IMR-90 (cell line): ENCODE measurements at regions not wholly inside any gene's neighbourhood (a gene's known extent, or its start where the extent isn't known, plus 50 kb on each side); places are given as distances from the start of the nearest gene placed in this dataset.
A peak's percentile ranks its signal among the peaks of the same experiment; 100 is the strongest.

Experiments used
- ATAC-seq: fragments of 200-7000 bp; cut with Tn5 transposase; 2 replicates; pipeline ENCODE4 v1.9.1; 2020; ENCODE audit warnings: low read depth, mild to moderate bottlenecking, moderate library complexity
- BruUV-seq: library from RNA; stranded (reverse); fragments of 400-500 nt; replicated peaks from 2 replicates; lab custom pipeline; 2021; lab: Mats Ljungman, UMichigan
- CTCF ChIA-PET: fragments of 300-600 bp; formaldehyde crosslinking; extraction: SDS; loops from one replicate; lab custom pipeline; 2021; ENCODE audit warnings: antibody characterized with exemption; lab: Yijun Ruan, JAX
- POLR2A ChIA-PET: fragments of 300-600 bp; sonication (Branson Sonifier 250); formaldehyde crosslinking; loops from one replicate; lab custom pipeline; 2022; ENCODE audit warnings: antibody characterized with exemption; ENCODE audit not compliant: unreplicated experiment; lab: Charles Lee
- DNase-seq: peaks from one replicate; pipeline ENCODE4 v3.0.0; 2013
- H2AFZ ChIP-seq: replicated peaks from 2 replicates; pipeline ENCODE3; 2013; ENCODE audit warnings: low read length, mild to moderate bottlenecking; ENCODE audit not compliant: poor library complexity
- H2AK5ac ChIP-seq: 2 replicates; pipeline ENCODE4 v1.6.1; 2013; ENCODE audit warnings: low read depth, low read length, inconsistent platforms
- H2AK9ac ChIP-seq: replicated peaks from 2 replicates; pipeline ENCODE3; 2013; ENCODE audit warnings: mild to moderate bottlenecking, low read depth, low read length, moderate library complexity; ENCODE audit not compliant: poor library complexity
- H2BK120ac ChIP-seq: 2 replicates; pipeline ENCODE4 v1.6.1; 2013; ENCODE audit warnings: low read depth, low read length, inconsistent platforms
- H2BK15ac ChIP-seq: 3 replicates; pipeline ENCODE4 v1.6.1; 2013; ENCODE audit warnings: low read depth, low read length, inconsistent platforms
- H2BK20ac ChIP-seq: 2 replicates; pipeline ENCODE4 v1.6.1; 2013; ENCODE audit warnings: low read depth, mild to moderate bottlenecking, inconsistent platforms, low read length, moderate library complexity
- H2BK5ac ChIP-seq: 2 replicates; pipeline ENCODE4 v1.6.1; 2013; ENCODE audit warnings: mild to moderate bottlenecking, low read depth, low read length, inconsistent platforms; ENCODE audit not compliant: poor library complexity, severe bottlenecking
- H3K14ac ChIP-seq: replicated peaks from 2 replicates; pipeline ENCODE4 v1.6.1; 2013; ENCODE audit warnings: low read depth, low read length, inconsistent platforms
- H3K18ac ChIP-seq: 2 replicates; pipeline ENCODE4 v1.6.1; 2013; ENCODE audit warnings: low read depth, low read length, control low read depth
- H3K23ac ChIP-seq: 2 replicates; pipeline ENCODE4 v1.6.1; 2013; ENCODE audit warnings: low read depth, low read length, inconsistent platforms
- H3K27ac ChIP-seq: 2 replicates; pipeline ENCODE4 v1.5.1; 2013; ENCODE audit warnings: mild to moderate bottlenecking, control low read depth, low read length; ENCODE audit not compliant: insufficient read depth
- H3K27me3 ChIP-seq: 2 replicates; pipeline ENCODE4 v1.6.1; 2013; ENCODE audit warnings: low read length; ENCODE audit not compliant: control insufficient read depth, insufficient read depth
- H3K36me3 ChIP-seq: 2 replicates; pipeline ENCODE4 v1.6.1; 2013; ENCODE audit warnings: low read length, mixed read lengths; ENCODE audit not compliant: control insufficient read depth, insufficient read depth
- H3K4ac ChIP-seq: 2 replicates; pipeline ENCODE4 v1.6.1; 2013; ENCODE audit warnings: low read depth, low read length, inconsistent platforms
- H3K4me1 ChIP-seq: 2 replicates; pipeline ENCODE4 v1.6.1; 2013; ENCODE audit warnings: low read length, mixed read lengths; ENCODE audit not compliant: control insufficient read depth, insufficient read depth
- H3K4me2 ChIP-seq: 2 replicates; pipeline ENCODE4 v1.6.1; 2013; ENCODE audit warnings: low read depth, mild to moderate bottlenecking, control low read depth, low read length, moderate library complexity
- H3K4me3 ChIP-seq: 2 replicates; pipeline ENCODE4 v1.5.1; 2013; ENCODE audit warnings: low read depth, mild to moderate bottlenecking, control low read depth, low read length, moderate library complexity; ENCODE audit not compliant: insufficient read depth
- H3K56ac ChIP-seq: 2 replicates; pipeline ENCODE4 v1.6.1; 2013; ENCODE audit warnings: low read length, inconsistent platforms; ENCODE audit not compliant: insufficient read depth; ENCODE audit errors: extremely low read depth
- H3K79me1 ChIP-seq, 2 experiments: 2 replicates each; pipeline ENCODE4 v1.6.1; 2013; ENCODE audit warnings: low read length in 2 of 2, inconsistent platforms in 1 of 2, low read depth in 1 of 2
- H3K9ac ChIP-seq: 2 replicates; pipeline ENCODE4 v1.6.1; 2013; ENCODE audit warnings: low read depth, low read length, control low read depth
- H3K9me1 ChIP-seq: 2 replicates; pipeline ENCODE4 v1.6.1; 2013; ENCODE audit warnings: low read length, inconsistent platforms; ENCODE audit not compliant: insufficient read depth
- H3K9me3 ChIP-seq: 2 replicates; pipeline ENCODE4 v1.6.1; 2013; ENCODE audit warnings: low read length; ENCODE audit not compliant: control insufficient read depth, insufficient read depth
- H4K20me1 ChIP-seq: 2 replicates; pipeline ENCODE4 v1.6.1; 2013; ENCODE audit warnings: low read length, inconsistent platforms; ENCODE audit not compliant: insufficient read depth
- H4K5ac ChIP-seq: 2 replicates; pipeline ENCODE4 v1.6.1; 2013; ENCODE audit warnings: mild to moderate bottlenecking, low read depth, low read length, control low read depth
- H4K8ac ChIP-seq, 2 experiments: 2 replicates each; pipeline ENCODE4 v1.6.1; 2013; ENCODE audit warnings: low read depth in 2 of 2, low read length in 2 of 2, control low read depth in 1 of 2, inconsistent platforms in 1 of 2
- H4K91ac ChIP-seq: 2 replicates; pipeline ENCODE4 v1.6.1; 2013; ENCODE audit warnings: low read depth, low read length, inconsistent platforms; ENCODE audit not compliant: insufficient read depth
- BHLHE40 ChIP-seq: fragments of 150-350 bp; IDR thresholded peaks from 2 replicates; pipeline ENCODE4 v1.6.1; 2016; ENCODE audit warnings: mild to moderate bottlenecking, low read depth, low read length
- CEBPB ChIP-seq: IDR thresholded peaks from 2 replicates; pipeline ENCODE4 v1.6.1; 2012; ENCODE audit warnings: low read depth, low read length, improper control_type of control experiment
- CHD1 ChIP-seq: IDR thresholded peaks from 2 replicates; pipeline ENCODE4 v1.6.1; 2012; ENCODE audit warnings: low read depth, low read length, improper control_type of control experiment
- CTCF ChIP-seq: conservative IDR thresholded peaks from 2 replicates; pipeline ENCODE4 v1.5.1; 2012; ENCODE audit warnings: mild to moderate bottlenecking, low read depth, low read length, improper control_type of control experiment
- ELK1 ChIP-seq: fragments of 150-350 bp; IDR thresholded peaks from 2 replicates; pipeline ENCODE4 v1.6.1; 2016; ENCODE audit warnings: low read depth, mild to moderate bottlenecking, low read length, moderate library complexity, borderline replicate concordance
- FOS ChIP-seq: fragments of 150-350 bp; IDR thresholded peaks from 2 replicates; pipeline ENCODE4 v1.6.1; 2016; ENCODE audit warnings: low read depth, low read length
- MAFK ChIP-seq: IDR thresholded peaks from 2 replicates; pipeline ENCODE4 v1.6.1; 2012; ENCODE audit warnings: low read depth, low read length, improper control_type of control experiment
- MAZ ChIP-seq: IDR thresholded peaks from 2 replicates; pipeline ENCODE4 v1.6.1; 2012; ENCODE audit warnings: low read depth, mild to moderate bottlenecking, low read length, improper control_type of control experiment, moderate library complexity, borderline replicate concordance
- MXI1 ChIP-seq: IDR thresholded peaks from 2 replicates; pipeline ENCODE4 v1.6.1; 2012; ENCODE audit warnings: low read depth, mild to moderate bottlenecking, low read length, moderate library complexity, borderline replicate concordance
- NFE2L2 ChIP-seq: fragments of 150-350 bp; IDR thresholded peaks from 2 replicates; pipeline ENCODE4 v1.6.1; 2016; ENCODE audit warnings: low read depth, mild to moderate bottlenecking, low read length
- POLR2A ChIP-seq: IDR thresholded peaks from 2 replicates; pipeline ENCODE4 v1.6.1; 2012; ENCODE audit warnings: mild to moderate bottlenecking, low read depth, low read length
- RAD21 ChIP-seq: IDR thresholded peaks from 2 replicates; pipeline ENCODE4 v1.6.1; 2012; ENCODE audit warnings: low read length, improper control_type of control experiment
- RCOR1 ChIP-seq: IDR thresholded peaks from 2 replicates; pipeline ENCODE4 v1.6.1; 2012; ENCODE audit warnings: mild to moderate bottlenecking, low read length, improper control_type of control experiment; ENCODE audit not compliant: insufficient replicate concordance
- RFX5 ChIP-seq: IDR thresholded peaks from 2 replicates; pipeline ENCODE4 v1.8.0; 2012; ENCODE audit warnings: low read depth, mild to moderate bottlenecking, low read length, moderate library complexity
- SMC3 ChIP-seq: fragments of 150-350 bp; IDR thresholded peaks from 2 replicates; pipeline ENCODE4 v1.6.1; 2016; ENCODE audit warnings: low read depth, mild to moderate bottlenecking, antibody characterized with exemption, low read length, moderate library complexity
- WGBS, 2 experiments: methylation state at CpG; one replicate each; pipeline versions ENCODE4 v1.1.5 to v1.1.7; 2013; ENCODE audit warnings: missing lambda C conversion rate in 2 of 2; ENCODE audit not compliant: insufficient read length in 1 of 2; ENCODE audit errors: extremely low coverage in 2 of 2; 5-methylcytosine and 5-hydroxymethylcytosine counted together
- dilution Hi-C: fragments of 300-500 bp; cut with HindIII; formaldehyde crosslinking; loops from one replicate; pipeline ENCODE4 v1.14.3; 2018; ENCODE audit warnings: low sequenced_read_pairs; ENCODE audit not compliant: unreplicated experiment
- in situ Hi-C: fragments of 300-500 bp; cut with MboI; formaldehyde crosslinking; loops from 3 replicates; pipeline ENCODE4 v1.14.3; 2019; ENCODE audit warnings: low sequenced_read_pairs, inconsistent platforms, mixed read lengths
- intact Hi-C: fragments of 100-400 bp; cut with micrococcal nuclease; formaldehyde crosslinking; loops from 2 replicates; pipeline ENCODE4 v1.10.0; 2022
- TF ChIP-seq, protein P1 (sequence below): fragments of 150-350 bp; IDR thresholded peaks from 2 replicates; pipeline ENCODE4 v1.6.1; 2017; ENCODE audit warnings: mild to moderate bottlenecking, antibody characterized with exemption, low read length, low read depth

- peaks cover 4% of the 10 kb centered on the region for H3K27me3 ChIP-seq
- H4K20me1 ChIP-seq, result no peaks in the 10 kb centered on the region
These were observed 184.9 kb upstream of the IL12B start for GRCh38 chr5:159515197-159515596.

More at GRCh38 chr5:159515197-159515596, 184.9 kb upstream of the IL12B start:
- ChIA-PET POLR2A (no interaction called here), CTCF (interaction anchor here (0.6 to 1.2 kb wide), 3 partner anchors 10 to 817 kb away, joined by 3 to 6 read pairs (median 3); no protein-coding TSS in a partner anchor)
- Histone ChIP-seq H3K56ac (no peak overlapping the region), H3K9me1 (peaks cover 8% of the 10 kb centered on the region; the same call in 1 of the 2 replicates), H3K23ac (no peak overlapping the region), H4K5ac (no peak overlapping the region), H3K14ac (no peak overlapping the region), H3K27ac (no peak overlapping the region), H2BK5ac (no peak overlapping the region), H4K91ac (no peak overlapping the region; the same call in 1 of the 2 replicates), H3K36me3 (no peaks in the 10 kb centered on the region), H3K18ac (no peak overlapping the region), H3K4me1 (peaks cover 8% of the 10 kb centered on the region), H2BK120ac (no peak overlapping the region), H2BK15ac (no peak overlapping the region), H2AK5ac (no peak overlapping the region), H3K4me2 (no peak overlapping the region), H3K4ac (no peak overlapping the region), H2AFZ (peak overlapping the region; percentile 62), H3K4me3 (no peak overlapping the region), H3K9ac (no peak overlapping the region), H3K9me3 (no peaks in the 10 kb centered on the region), H2AK9ac (no peak overlapping the region), H4K8ac (no peak overlapping the region), H3K79me1 (no peaks in the 10 kb centered on the region), H2BK20ac (no peak overlapping the region)
- WGBS, 2 experiments, result 100% methylated on average over 3 of the region's 4 CpGs; no CpG with 5 or more reads in 1 of the 2 experiments
- no peak for TF ChIP-seq SMC3
- no peak for TF ChIP-seq MAFK
- no peak for TF ChIP-seq NFE2L2
- TF ChIP-seq, protein P1, sequence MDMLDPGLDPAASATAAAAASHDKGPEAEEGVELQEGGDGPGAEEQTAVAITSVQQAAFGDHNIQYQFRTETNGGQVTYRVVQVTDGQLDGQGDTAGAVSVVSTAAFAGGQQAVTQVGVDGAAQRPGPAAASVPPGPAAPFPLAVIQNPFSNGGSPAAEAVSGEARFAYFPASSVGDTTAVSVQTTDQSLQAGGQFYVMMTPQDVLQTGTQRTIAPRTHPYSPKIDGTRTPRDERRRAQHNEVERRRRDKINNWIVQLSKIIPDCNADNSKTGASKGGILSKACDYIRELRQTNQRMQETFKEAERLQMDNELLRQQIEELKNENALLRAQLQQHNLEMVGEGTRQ, result no peak
- TF ChIP-seq RFX5, result no peak
- TF ChIP-seq CEBPB, result no peak
- TF ChIP-seq BHLHE40, result no peak
- no peak for TF ChIP-seq CHD1
- TF ChIP-seq MXI1, result no peak
- no peak for TF ChIP-seq RCOR1
- TF ChIP-seq FOS, result no peak
- no peak for TF ChIP-seq MAZ
- TF ChIP-seq CTCF, result no peak
- no peak for TF ChIP-seq ELK1
- TF ChIP-seq RAD21, result no peak
- TF ChIP-seq POLR2A, result no peak
- dilution Hi-C loops (no loop called here), in situ Hi-C loops (no loop called here), intact Hi-C loops (loop anchor here (5.0 to 10.0 kb wide), 3 partner anchors 250 to 447 kb away; partner anchors contain the start of gene ADRA1B)
- BruUV-seq, result no TSS peak
- ATAC-seq (no peak), DNase-seq (no peak)
